PC-9 (cell line): ENCODE measurements at regions not wholly inside any gene's neighbourhood (a gene's known extent, or its start where the extent isn't known, plus 50 kb on each side); places are given as distances from the start of the nearest gene placed in this dataset.

Experiments
- CTCF ChIP-seq: fragments of 200-600 bp; sonication (generic); conservative IDR thresholded peaks from 2 replicates; pipeline ENCODE4 v1.6.1; 2017; ENCODE audit warnings: mixed run types, antibody characterized with exemption, mild to moderate bottlenecking, moderate library complexity
- EZH2 ChIP-seq: fragments of 200-600 bp; sonication (generic); IDR thresholded peaks from 2 replicates; pipeline ENCODE4 v1.8.0; 2017; ENCODE audit warnings: antibody characterized with exemption, low read depth

GRCh38 chr9:25816439-25816838 lies 138.2 kb upstream of the TUSC1 start:
- TF ChIP-seq CTCF (no peak), EZH2 (no peak)
